Stimulated activated CD4-positive, alpha-beta T cell treated with anti-CD3 and anti-CD28 coated beads, Interleukin-4, amount 100 ng/mL, for 1 hour (primary cell): ENCODE measurements at regions not wholly inside any gene's neighbourhood (a gene's known extent, or its start where the extent isn't known, plus 50 kb on each side); places are given as distances from the start of the nearest gene placed in this dataset.

Source experiments
- DNase-seq: peaks from one replicate; pipeline ENCODE4 v3.0.0-alpha.2; 2020

DNA sequence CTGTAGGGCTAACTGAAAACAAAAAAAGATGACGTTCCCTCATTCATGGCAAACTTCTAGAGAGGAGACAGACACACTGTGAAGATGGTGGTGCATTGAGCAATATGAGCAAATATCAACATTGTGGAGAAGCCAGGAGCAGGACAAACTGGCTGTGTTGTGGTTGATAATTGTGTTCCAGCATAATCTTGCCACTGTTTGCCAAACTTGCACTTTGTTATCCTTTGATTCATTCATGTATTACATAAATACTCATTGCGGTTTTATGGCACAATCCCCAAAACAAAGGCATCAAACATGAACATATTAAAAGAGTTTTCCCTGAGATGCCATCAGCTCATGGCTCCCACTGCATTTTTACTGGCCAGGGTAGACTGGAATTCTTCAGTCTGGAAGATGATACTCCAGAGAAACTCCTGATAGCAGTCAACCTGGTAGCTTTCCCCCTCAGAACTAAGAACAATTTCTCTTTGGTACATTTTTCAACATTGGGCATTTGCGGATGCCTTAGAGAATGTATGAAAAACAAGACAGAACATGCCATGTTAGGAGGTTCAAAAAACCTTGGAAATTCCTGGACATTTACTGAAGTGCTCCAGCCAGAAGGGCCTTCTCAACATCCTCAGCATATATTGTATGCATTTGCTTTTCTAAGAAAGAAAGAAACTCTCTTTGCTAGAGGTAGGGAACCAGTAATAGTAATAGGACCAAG is 487.4 kb upstream of the CELF4 start:
- no peak for DNase-seq

DNA sequence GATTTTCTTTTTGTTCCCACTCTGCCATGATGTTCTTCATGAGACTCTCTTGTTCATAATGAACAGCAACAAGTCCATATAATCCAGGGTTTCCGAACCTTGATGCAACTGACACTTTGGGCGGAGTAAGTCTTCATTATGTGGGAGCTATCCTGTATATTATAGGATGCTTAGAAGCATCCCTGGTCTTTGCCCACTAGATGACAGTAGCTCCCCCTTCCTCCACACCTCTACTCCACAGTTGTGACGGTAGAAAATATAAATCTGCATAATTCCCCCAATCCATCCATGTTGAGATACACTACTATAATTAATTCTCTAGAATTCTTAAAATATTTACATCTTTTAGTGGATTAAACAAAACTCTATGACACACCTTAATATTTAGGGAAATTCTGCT is 482.2 kb upstream of the CELF4 start:
- no peak for DNase-seq

DNA sequence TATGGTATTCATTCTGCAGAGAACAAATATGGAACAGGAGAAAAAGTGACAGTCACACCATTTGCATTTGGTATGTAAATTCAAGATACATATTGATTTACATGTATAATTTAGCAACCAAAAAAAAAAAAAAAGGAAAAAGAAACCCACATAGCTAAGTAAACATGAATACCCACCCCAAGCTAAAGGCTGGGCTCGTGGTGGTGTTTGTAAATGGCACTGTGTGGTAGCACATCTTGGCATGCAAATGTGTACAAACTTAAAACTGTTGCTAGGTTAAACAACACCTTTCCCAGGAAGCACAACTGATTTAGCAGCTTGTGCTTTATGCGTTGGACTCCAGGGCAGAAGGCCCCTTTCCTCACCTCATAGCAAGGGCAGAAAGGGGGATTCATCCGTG is 481.1 kb upstream of the CELF4 start:
- no peak for DNase-seq

- DNase-seq, result no peak
Observed at GRCh38 chr18:38045845-38046244, 480.2 kb upstream of the CELF4 start.

DNA sequence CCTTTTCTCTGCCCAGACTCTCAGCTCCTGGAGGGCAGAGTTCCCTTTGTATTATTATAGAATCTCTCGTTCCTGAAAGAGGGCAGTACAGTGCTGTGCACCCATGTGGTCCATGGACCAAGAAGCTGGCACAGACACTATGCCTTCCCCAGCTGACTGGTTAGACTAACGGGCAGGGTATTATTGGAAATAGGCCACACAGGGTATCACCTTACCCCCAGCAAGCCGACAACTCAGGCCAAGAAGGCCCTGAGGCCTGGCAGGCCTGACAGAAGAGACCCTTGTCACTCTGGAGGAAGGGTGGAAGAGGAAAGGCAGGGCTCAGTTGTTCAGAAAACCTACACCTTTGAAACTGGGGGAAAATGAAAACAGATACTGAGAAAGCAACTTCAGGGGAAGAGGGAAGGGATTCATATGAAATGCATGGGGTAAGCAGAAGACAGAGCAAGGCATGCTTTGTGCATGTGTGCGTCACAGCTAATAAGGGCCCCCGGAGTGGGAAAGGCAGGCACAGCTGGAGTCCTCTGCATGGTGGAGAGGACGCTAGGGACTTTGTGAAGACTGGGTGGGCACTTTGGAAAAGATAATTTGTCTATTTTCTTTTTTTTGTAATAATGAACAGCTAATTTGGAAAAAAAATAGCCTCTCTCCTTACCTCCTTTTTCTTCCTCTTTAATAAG is 476.8 kb upstream of the CELF4 start:
- DNase-seq, result no peak

DNA sequence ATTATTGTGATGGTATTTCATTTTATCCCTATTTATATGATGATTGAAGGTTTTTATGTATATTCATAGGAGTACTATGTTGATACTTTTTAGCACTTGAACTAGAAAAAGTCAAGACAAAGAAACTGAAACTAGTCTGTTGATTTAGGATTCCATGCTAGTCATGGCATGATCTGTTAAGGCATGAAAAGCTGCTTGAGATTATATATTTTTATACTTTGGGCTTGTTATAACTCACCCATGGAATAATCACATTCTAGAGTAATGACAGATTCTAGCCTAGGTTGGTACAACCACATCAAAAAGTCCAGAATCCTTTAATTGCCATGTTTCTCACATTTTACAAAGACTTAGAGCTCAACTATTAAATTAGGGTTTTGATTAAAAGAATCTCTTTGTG is 472.6 kb upstream of the CELF4 start:
- no peak for DNase-seq

DNA sequence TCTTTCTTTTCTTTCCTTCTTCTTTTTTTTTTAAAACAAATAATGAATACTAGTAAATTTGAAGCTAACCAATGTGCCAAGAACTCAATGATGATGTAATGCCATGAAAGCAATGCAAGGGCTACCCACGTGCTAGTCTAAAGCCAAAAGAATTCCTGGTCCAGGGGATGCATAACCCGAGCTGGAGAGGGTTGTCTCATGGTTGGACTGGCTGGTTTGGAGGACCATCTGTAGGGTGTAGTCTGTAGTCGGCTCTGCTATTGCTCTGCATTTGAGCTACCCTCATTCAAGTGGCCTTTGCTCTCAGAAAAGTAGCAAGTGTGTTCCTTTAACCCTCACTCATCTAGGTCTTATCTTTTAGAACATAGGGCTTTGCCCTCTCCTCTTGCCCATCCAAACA is 469.6 kb upstream of the CELF4 start:
- no peak for DNase-seq

DNA sequence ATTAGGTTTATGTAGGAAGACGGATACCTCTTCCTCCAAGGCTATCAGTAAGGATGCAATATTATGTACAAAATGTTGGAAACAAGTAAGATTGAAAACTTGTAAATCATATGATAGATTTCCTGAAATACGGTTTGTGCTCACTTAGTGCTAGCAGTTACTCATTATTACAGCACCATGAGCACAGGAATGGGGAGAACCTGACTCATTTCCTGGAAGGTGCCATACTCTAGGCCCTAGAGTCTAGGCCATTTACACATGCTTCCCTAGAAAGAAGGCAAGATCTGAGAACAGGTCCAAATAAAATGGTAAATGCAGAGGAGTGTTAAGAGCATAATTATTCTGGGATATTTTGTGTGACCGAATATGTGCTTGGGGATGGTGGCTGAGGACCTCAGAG is 467.7 kb upstream of the CELF4 start:
- no peak for DNase-seq

DNA sequence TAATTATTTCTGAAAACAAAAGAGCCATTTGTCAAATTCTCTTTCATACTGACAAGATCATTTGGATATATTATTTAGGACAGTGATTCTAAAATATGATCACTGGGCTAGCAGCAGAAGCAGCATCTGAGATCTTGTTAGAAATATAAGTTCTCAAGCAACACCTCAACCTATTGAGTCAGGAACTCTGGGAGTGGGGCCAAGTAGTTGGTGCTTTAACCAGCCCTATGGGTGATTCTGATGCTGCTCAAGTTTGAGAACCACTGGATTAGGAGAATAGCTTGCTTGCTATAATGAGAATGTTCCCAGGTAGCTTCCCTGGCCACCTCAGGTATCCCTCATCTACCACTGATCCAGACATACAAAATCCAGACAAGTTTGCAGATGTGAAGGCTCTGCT is 466.9 kb upstream of the CELF4 start:
- no peak for DNase-seq

DNA sequence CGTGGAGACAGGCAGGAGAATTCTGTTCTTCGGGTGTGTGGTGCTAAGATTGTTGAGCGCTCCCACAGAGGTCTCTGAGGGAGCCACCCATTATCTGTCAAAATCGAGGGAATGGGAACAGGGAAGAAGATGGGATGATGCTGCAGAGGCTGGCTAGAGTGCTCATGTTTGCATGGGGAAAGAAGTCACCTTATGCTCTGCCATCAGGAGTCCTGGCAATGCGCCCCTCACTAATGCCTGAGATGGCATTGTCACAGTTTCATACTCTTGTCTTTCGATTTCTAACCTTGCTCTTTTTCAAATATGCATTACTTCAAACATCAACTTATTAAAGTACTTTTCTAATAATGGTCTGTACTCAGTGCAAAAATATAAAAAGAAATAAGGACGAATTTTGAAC is 463.3 kb upstream of the CELF4 start:
- no peak for DNase-seq

- DNase-seq, result no peak
Observed at GRCh38 chr18:38025433-38026038, 459.9 kb upstream of the CELF4 start.

DNA sequence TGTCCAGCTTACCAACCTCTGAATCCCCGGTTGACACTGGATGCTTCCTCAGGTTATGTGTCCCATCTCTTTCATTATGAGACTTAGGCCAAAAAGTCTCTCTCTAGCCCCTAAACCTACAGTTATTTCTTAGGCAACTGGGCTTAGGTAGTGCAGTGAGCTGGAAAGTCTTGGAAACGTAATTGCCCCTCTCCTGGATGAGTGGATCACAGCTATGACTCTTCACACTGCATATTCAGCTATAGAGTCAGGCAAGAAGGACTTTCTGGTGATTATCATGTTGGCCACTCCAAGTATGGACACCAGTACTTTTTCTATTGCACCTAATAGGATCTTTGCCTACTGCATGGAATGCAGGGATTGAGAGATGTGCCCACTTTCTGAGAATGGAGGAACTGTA is 458.3 kb upstream of the CELF4 start:
- DNase-seq, result no peak

DNA sequence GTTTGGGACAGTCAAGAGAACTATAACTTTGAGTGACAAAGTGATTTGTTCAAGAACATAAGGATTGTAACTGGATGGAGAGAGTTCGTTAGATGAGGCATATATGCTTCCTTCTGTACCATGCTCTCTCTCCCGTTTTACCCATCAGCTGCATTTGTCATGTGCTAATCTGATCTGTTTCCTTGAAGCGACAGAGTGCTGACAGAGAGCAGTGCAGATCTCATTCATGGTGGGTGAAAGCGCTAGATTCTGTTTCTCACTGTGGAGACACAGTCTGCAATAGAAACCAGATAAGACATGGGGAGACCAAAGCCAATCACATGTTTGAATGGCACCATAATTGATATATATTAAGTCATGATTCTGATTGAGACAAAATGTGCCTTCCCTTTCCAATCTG is 456.6 kb upstream of the CELF4 start:
- no peak for DNase-seq

GRCh38 chr18:38019292-38019691 is 453.7 kb upstream of the CELF4 start:
- no peak for DNase-seq

GRCh38 chr18:38010971-38011857 is 445.6 kb upstream of the CELF4 start:
- no peak for DNase-seq

- DNase-seq, result no peak
Observed at GRCh38 chr18:38010037-38010436, 444.4 kb upstream of the CELF4 start.

- no peak for DNase-seq
Observed at GRCh38 chr18:38009320-38009719, 443.7 kb upstream of the CELF4 start.

DNA sequence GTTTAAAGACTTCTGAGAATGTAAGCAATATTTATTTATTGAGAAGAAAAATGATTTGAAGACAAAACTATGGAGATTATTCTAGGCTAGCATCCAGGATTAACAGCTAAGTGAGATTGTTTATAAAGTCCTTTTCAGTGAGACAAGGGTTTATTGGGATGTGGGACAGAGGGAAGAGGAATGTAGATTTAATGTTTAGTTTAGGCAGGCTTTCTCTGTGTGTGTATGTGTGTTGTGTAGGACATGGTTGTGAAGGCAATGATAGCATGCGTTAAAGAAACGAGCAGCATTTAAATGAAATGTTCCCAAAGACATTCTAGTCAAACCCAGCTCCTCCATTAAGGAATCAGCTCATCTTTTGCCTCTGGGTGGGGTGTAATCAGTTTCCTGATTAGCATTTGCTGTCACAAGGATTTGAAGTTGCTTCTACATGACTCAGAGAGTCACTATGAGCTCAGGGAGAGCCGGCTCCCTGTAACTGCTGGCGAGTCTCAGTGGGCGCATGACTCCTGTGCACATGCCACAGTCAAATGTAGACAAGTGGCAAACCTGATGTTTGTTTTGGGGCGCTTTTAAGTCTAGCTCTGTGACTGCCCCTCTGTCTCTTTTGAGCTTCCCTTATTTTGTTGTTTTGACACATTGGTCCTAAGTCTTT is 442.2 kb upstream of the CELF4 start:
- DNase-seq, result no peak

- DNase-seq, result no peak
Observed at GRCh38 chr18:38007026-38007425, 441.4 kb upstream of the CELF4 start.

- no peak for DNase-seq
Observed at GRCh38 chr18:38006541-38006940, 440.9 kb upstream of the CELF4 start.

GRCh38 chr18:37997695-37998094 is 432.1 kb upstream of the CELF4 start:
- DNase-seq, result no peak

DNA sequence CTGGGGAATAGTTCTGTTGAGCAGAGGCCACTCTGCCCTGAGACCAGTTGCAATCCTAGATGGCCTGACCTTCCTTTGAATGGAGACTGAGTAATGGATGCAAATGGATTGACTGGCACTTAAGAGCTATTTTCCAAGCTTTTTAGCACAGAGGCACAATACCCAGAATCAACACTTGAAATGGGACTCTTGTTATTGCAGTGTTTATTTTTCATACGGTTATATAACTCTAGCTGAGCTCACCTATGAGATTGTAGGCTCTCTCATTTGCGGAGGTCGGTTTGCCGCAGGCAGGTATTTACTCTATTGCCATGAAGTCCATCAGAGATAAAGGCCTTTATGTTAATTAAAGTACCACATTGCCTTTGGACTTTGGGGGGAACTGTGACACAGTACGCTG is 422.3 kb upstream of the CELF4 start:
- no peak for DNase-seq

GRCh38 chr18:37986665-37987064 is 421.1 kb upstream of the CELF4 start:
- DNase-seq, result no peak
